H9 (cell line): ENCODE measurements at regions not wholly inside any gene's neighbourhood (a gene's known extent, or its start where the extent isn't known, plus 50 kb on each side); places are given as distances from the start of the nearest gene placed in this dataset.
A peak's percentile ranks its signal among the peaks of the same experiment; 100 is the strongest.

Source experiments
- DNase-seq: peaks from one replicate; pipeline ENCODE4 v3.0.0-alpha.2; 2017
- H2AFZ ChIP-seq: one replicate; pipeline ENCODE4 v1.6.1; 2013; ENCODE audit warnings: mild to moderate bottlenecking, low read length, control low read depth, moderate library complexity
- H2AK5ac ChIP-seq: 2 replicates; pipeline ENCODE4 v1.6.1; 2013; ENCODE audit warnings: low read length, control low read depth, mixed read lengths; ENCODE audit not compliant: insufficient read length
- H2BK120ac ChIP-seq: one replicate; pipeline ENCODE4 v1.6.1; 2013; ENCODE audit warnings: low read depth, mild to moderate bottlenecking, low read length, control low read depth, inconsistent platforms; ENCODE audit not compliant: poor library complexity, severe bottlenecking
- H2BK12ac ChIP-seq: 2 replicates; pipeline ENCODE4 v1.6.1; 2013; ENCODE audit warnings: low read length, control low read depth, mixed read lengths, low read depth; ENCODE audit not compliant: insufficient read length
- H2BK15ac ChIP-seq: 2 replicates; pipeline ENCODE4 v1.6.1; 2013; ENCODE audit warnings: low read depth, low read length, control low read depth
- H2BK20ac ChIP-seq: one replicate; pipeline ENCODE4 v1.6.1; 2013; ENCODE audit warnings: low read depth, mild to moderate bottlenecking, low read length, control low read depth, inconsistent platforms; ENCODE audit not compliant: poor library complexity, severe bottlenecking
- H2BK5ac ChIP-seq: 2 replicates; pipeline ENCODE4 v1.6.1; 2013; ENCODE audit warnings: low read length, control low read depth, mixed read lengths; ENCODE audit not compliant: insufficient read length
- H3K14ac ChIP-seq: 2 replicates; pipeline ENCODE4 v1.6.1; 2013; ENCODE audit warnings: low read length, control low read depth; ENCODE audit not compliant: insufficient read depth
- H3K18ac ChIP-seq: 2 replicates; pipeline ENCODE4 v1.6.1; 2013; ENCODE audit warnings: low read depth, mild to moderate bottlenecking, mixed read lengths, low read length, control low read depth; ENCODE audit not compliant: insufficient read length
- H3K23ac ChIP-seq: 2 replicates; pipeline ENCODE4 v1.6.1; 2013; ENCODE audit warnings: low read length, control low read depth, mixed read lengths, low read depth; ENCODE audit not compliant: insufficient read length
- H3K23me2 ChIP-seq: 2 replicates; pipeline ENCODE4 v1.6.1; 2013; ENCODE audit warnings: low read depth, mild to moderate bottlenecking, mixed read lengths, low read length, control low read depth; ENCODE audit not compliant: insufficient read length, poor library complexity, severe bottlenecking
- H3K27ac ChIP-seq: 2 replicates; pipeline ENCODE4 v1.5.1; 2013; ENCODE audit warnings: low read length, control low read depth, mixed read lengths, low read depth; ENCODE audit not compliant: insufficient read length
- H3K27me3 ChIP-seq: 2 replicates; pipeline ENCODE4 v1.6.1; 2013; ENCODE audit warnings: low read length, control low read depth, inconsistent platforms; ENCODE audit not compliant: insufficient read depth
- H3K4ac ChIP-seq: 2 replicates; pipeline ENCODE4 v1.6.1; 2013; ENCODE audit warnings: low read depth, mild to moderate bottlenecking, control low read depth, inconsistent platforms, low read length, moderate library complexity
- H3K4me1 ChIP-seq: 2 replicates; pipeline ENCODE4 v1.6.1; 2013; ENCODE audit warnings: low read length, control low read depth, inconsistent platforms; ENCODE audit not compliant: insufficient read depth
- H3K4me2 ChIP-seq: 2 replicates; pipeline ENCODE4 v1.6.1; 2013; ENCODE audit warnings: low read length, control low read depth, mixed read lengths; ENCODE audit not compliant: insufficient read length, insufficient read depth
- H3K56ac ChIP-seq: 2 replicates; pipeline ENCODE4 v1.6.1; 2013; ENCODE audit warnings: low read depth, mild to moderate bottlenecking, mixed read lengths, low read length, control low read depth; ENCODE audit not compliant: insufficient read length
- H3K79me1 ChIP-seq: 2 replicates; pipeline ENCODE4 v1.6.1; 2013; ENCODE audit warnings: low read depth, mild to moderate bottlenecking, moderate library complexity, low read length, control low read depth, inconsistent platforms; ENCODE audit not compliant: insufficient read depth, poor library complexity, severe bottlenecking
- H3K79me2 ChIP-seq: 2 replicates; pipeline ENCODE4 v1.6.1; 2013; ENCODE audit warnings: low read length, control low read depth, inconsistent platforms; ENCODE audit not compliant: insufficient read depth
- H3K9ac ChIP-seq: 2 replicates; pipeline ENCODE4 v1.6.1; 2013; ENCODE audit warnings: low read length, control low read depth, mixed read lengths; ENCODE audit not compliant: insufficient read length; ENCODE audit errors: extremely low read depth
- H3K9me3 ChIP-seq: one replicate; pipeline ENCODE4 v1.6.1; 2013; ENCODE audit warnings: low read depth, low read length, inconsistent platforms; ENCODE audit not compliant: control insufficient read depth
- H3T11ph ChIP-seq: one replicate; pipeline ENCODE4 v1.6.1; 2013; ENCODE audit warnings: mild to moderate bottlenecking, low read length, control low read depth, inconsistent platforms
- H4K20me1 ChIP-seq: one replicate; pipeline ENCODE4 v1.6.1; 2013; ENCODE audit not compliant: control insufficient read depth, insufficient read length, insufficient read depth
- H4K5ac ChIP-seq: 2 replicates; pipeline ENCODE4 v1.6.1; 2013; ENCODE audit warnings: low read depth, mild to moderate bottlenecking, mixed read lengths, low read length, control low read depth; ENCODE audit not compliant: insufficient read length
- H4K8ac ChIP-seq: replicated peaks from 2 replicates; pipeline ENCODE4 v1.6.1; 2013; ENCODE audit warnings: low read length, control low read depth, mixed read lengths, low read depth; ENCODE audit not compliant: insufficient read length
- H4K91ac ChIP-seq: 2 replicates; pipeline ENCODE4 v1.6.1; 2013; ENCODE audit warnings: low read depth, mild to moderate bottlenecking, moderate library complexity, mixed read lengths, low read length, control low read depth; ENCODE audit not compliant: insufficient read length
- H3K27ac Mint-ChIP-seq, 3 experiments: 2 replicates in 2 of 3; 3 replicates in 1 of 3; pipeline ENCODE4 v1.8.0; 2020 to 2021; ENCODE audit warnings: mixed read lengths in 3 of 3, mild to moderate bottlenecking in 1 of 3, moderate library complexity in 1 of 3
- H3K27me3 Mint-ChIP-seq: 2 replicates; pipeline ENCODE4 v1.8.0; 2021; ENCODE audit warnings: low read depth, mild to moderate bottlenecking, moderate library complexity, mixed read lengths
- H3K36me3 Mint-ChIP-seq, 3 experiments: 2 replicates in 2 of 3; 3 replicates in 1 of 3; pipeline ENCODE4 v1.8.0; 2020 to 2021; ENCODE audit warnings: low read depth in 3 of 3, mixed read lengths in 3 of 3; ENCODE audit not compliant: insufficient read depth in 1 of 3
- H3K4me1 Mint-ChIP-seq, 2 experiments: 2 replicates each; pipeline ENCODE4 v1.8.0; 2020; ENCODE audit warnings: mixed read lengths in 2 of 2
- H3K4me3 Mint-ChIP-seq, 2 experiments: 2 replicates in 1 of 2; 3 replicates in 1 of 2; pipeline ENCODE4 v1.8.0; 2020 to 2021; ENCODE audit warnings: mild to moderate bottlenecking in 2 of 2, mixed read lengths in 2 of 2, moderate library complexity in 1 of 2
- H3K9me3 Mint-ChIP-seq, 2 experiments: 2 replicates in 1 of 2; 3 replicates in 1 of 2; pipeline ENCODE4 v1.8.0; 2020; ENCODE audit warnings: mild to moderate bottlenecking in 2 of 2, mixed read lengths in 2 of 2, moderate library complexity in 1 of 2
- CTCF ChIP-seq: fragments of 200-600 bp; sonication (generic); conservative IDR thresholded peaks from 3 replicates; pipeline ENCODE4 v1.8.0; 2021; ENCODE audit warnings: antibody characterized with exemption, mild to moderate bottlenecking
- WGBS: extraction: QIAGEN DNeasy Blood & Tissue Kit; methylation state at CpG from one replicate; pipeline ENCODE4 v1.1.7; 2013; ENCODE audit warnings: missing lambda C conversion rate, low lambda C conversion rate, mixed read lengths; ENCODE audit not compliant: insufficient read length; ENCODE audit errors: extremely low coverage; 5-methylcytosine and 5-hydroxymethylcytosine counted together

GRCh38 chr4:181874602-181875001 is 368.6 kb upstream of the TENM3 start:
- Histone ChIP-seq H4K91ac (no peak overlapping the region), H3K18ac (no peak overlapping the region), H3K56ac (no peak overlapping the region), H3K9me3 (no peaks in the 10 kb centered on the region), H2BK12ac (no peak overlapping the region), H2BK120ac (no peak overlapping the region), H3K27ac (no peak overlapping the region), H3K14ac (no peak overlapping the region), H3K4ac (no peak overlapping the region), H2BK15ac (no peak overlapping the region), H2BK5ac (no peak overlapping the region), H3K27me3 (no peaks in the 10 kb centered on the region), H3K4me2 (no peak overlapping the region), H4K20me1 (no peaks in the 10 kb centered on the region), H3K4me1 (0 out of 2 replicates have a peak, but pooled peaks cover 3% of the 10 kb centered on the region), H3K79me2 (no peaks in the 10 kb centered on the region), H3K79me1 (no peaks in the 10 kb centered on the region), H3K23ac (no peak overlapping the region), H3T11ph (no peak overlapping the region), H2BK20ac (no peak overlapping the region), H4K8ac (no peak overlapping the region), H3K9ac (no peak overlapping the region), H2AK5ac (no peak overlapping the region), H4K5ac (no peak overlapping the region), H3K23me2 (no peaks in the 10 kb centered on the region), H2AFZ (peak overlapping the region; percentile 67)
- Mint-ChIP-seq H3K4me1 (peaks cover 8 to 10% of the 10 kb centered on the region in 2 experiments), H3K27ac (no peak overlapping the region; a peak in 1 of 7 replicates), H3K27me3 (no peaks in the 10 kb centered on the region), H3K36me3 (no peaks in the 10 kb centered on the region), H3K9me3 (no peaks in the 10 kb centered on the region), H3K4me3 (no peak overlapping the region)
- no CpG with 5 or more reads among the region's 5 CpGs for WGBS
- DNase-seq, result no peak
- no peak; the same call in 2 of the 3 replicates for TF ChIP-seq CTCF
